Astrocyte of the spinal cord (primary cell): ENCODE measurements at regions not wholly inside any gene's neighbourhood (a gene's known extent, or its start where the extent isn't known, plus 50 kb on each side); places are given as distances from the start of the nearest gene placed in this dataset.

Experiments used
- DNase-seq: peaks from one replicate; pipeline ENCODE4 v3.0.0; 2011; ENCODE audit warnings: low read depth, low spot score
- H3K4me3 ChIP-seq: 2 replicates; pipeline ENCODE4 v1.5.1; 2011; ENCODE audit warnings: low read depth, mild to moderate bottlenecking, low read length, moderate library complexity
- CTCF ChIP-seq: IDR thresholded peaks from 2 replicates; pipeline ENCODE4 v1.5.1; 2012; ENCODE audit warnings: low read depth, mild to moderate bottlenecking, low read length, inconsistent platforms
- in situ Hi-C: cut with HindIII; loops from 2 replicates; pipeline ENCODE4 v1.10.0; 2017; ENCODE audit warnings: low sequenced_read_pairs

DNA sequence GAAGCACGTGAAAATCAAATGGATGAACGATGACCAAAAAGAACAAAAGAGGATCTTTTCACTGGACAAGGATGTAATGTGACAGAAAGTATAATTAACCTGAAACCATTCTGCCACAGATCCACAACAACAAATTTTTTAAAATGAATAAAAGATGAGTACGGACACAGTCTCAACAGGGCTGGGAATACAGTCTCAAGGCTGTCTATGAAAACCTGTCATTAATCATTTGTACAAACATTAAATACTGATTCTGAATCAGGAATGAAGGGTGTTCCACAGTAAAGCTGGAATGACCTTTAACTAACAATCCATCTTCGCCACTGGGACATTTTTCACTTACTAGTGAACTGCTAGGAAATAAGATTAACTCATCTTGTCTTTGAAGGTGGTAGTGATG, 506.9 kb upstream of the ADAMTS9 start:
- in situ Hi-C loops: no loop called here
- TF ChIP-seq CTCF: no peak
- DNase-seq: no peak
- H3K4me3 ChIP-seq: no peak overlapping the region

- DNase-seq: no peak
- in situ Hi-C loops: no loop called here
- no peak overlapping the region for H3K4me3 ChIP-seq
- TF ChIP-seq CTCF: no peak
Observed at GRCh38 chr3:65194047-65194714, 506.4 kb upstream of the ADAMTS9 start.

- DNase-seq: no peak
- no peak overlapping the region for H3K4me3 ChIP-seq
- in situ Hi-C loops: no loop called here
- TF ChIP-seq CTCF: no peak
Observed at GRCh38 chr3:65193531-65193930, 505.7 kb upstream of the ADAMTS9 start.

GRCh38 chr3:65190111-65190510, 502.3 kb upstream of the ADAMTS9 start:
- no peak for DNase-seq
- no peak for TF ChIP-seq CTCF
- in situ Hi-C loops: no loop called here
- no peak overlapping the region for H3K4me3 ChIP-seq

GRCh38 chr3:65186268-65186667, 498.5 kb upstream of the ADAMTS9 start:
- in situ Hi-C loops: no loop called here
- H3K4me3 ChIP-seq: no peak overlapping the region
- no peak for DNase-seq
- no peak for TF ChIP-seq CTCF

DNA sequence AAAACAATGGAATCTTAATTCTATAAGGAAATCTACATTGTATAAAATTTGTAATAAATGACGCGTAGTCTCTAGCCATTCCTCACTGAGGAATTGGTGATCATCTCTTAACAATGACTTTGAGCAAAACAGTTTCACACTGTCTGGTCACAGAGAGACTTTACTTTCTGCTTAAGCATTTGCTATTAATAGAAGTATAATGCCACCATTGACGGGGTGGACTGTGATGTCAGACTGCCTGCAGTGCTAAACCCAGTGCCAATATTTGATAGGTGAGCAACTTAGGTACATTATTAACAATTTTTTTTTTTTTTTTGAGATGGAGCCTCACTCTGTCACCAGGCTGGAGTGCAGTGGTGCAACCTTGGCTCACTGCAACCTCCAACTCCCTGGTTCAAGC, 494.9 kb upstream of the ADAMTS9 start:
- TF ChIP-seq CTCF: no peak
- H3K4me3 ChIP-seq: no peak overlapping the region
- in situ Hi-C loops: no loop called here
- no peak for DNase-seq
